Panc1 (cell line): ENCODE measurements at regions not wholly inside any gene's neighbourhood (a gene's known extent, or its start where the extent isn't known, plus 50 kb on each side); places are given as distances from the start of the nearest gene placed in this dataset.

Experiments used
- POLR2AphosphoS5 ChIP-seq: IDR thresholded peaks from 2 replicates; pipeline ENCODE4 v1.6.1; 2012; ENCODE audit warnings: mild to moderate bottlenecking, low read depth, low read length, moderate library complexity
- REST ChIP-seq, 2 experiments: IDR thresholded peaks; 2 replicates each; pipeline ENCODE4 v1.6.1; 2011 to 2012; ENCODE audit warnings: low read depth in 2 of 2, control low read depth in 1 of 2, low read length in 1 of 2, mild to moderate bottlenecking in 1 of 2, moderate library complexity in 1 of 2; ENCODE audit not compliant: insufficient read depth in 1 of 2
- TF ChIP-seq, protein P1 (sequence below): fragments of 450-650 bp; IDR thresholded peaks from 2 replicates; pipeline ENCODE4 v1.5.1; 2017; ENCODE audit warnings: mild to moderate bottlenecking

- TF ChIP-seq, protein P1, sequence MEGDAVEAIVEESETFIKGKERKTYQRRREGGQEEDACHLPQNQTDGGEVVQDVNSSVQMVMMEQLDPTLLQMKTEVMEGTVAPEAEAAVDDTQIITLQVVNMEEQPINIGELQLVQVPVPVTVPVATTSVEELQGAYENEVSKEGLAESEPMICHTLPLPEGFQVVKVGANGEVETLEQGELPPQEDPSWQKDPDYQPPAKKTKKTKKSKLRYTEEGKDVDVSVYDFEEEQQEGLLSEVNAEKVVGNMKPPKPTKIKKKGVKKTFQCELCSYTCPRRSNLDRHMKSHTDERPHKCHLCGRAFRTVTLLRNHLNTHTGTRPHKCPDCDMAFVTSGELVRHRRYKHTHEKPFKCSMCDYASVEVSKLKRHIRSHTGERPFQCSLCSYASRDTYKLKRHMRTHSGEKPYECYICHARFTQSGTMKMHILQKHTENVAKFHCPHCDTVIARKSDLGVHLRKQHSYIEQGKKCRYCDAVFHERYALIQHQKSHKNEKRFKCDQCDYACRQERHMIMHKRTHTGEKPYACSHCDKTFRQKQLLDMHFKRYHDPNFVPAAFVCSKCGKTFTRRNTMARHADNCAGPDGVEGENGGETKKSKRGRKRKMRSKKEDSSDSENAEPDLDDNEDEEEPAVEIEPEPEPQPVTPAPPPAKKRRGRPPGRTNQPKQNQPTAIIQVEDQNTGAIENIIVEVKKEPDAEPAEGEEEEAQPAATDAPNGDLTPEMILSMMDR = no peak
- TF ChIP-seq REST (IDR thresholded peaks at IDR 0.05; ENCODE audit: insufficient read depth in 1 of 2, low read depth in 2 of 2, low read length in 1 of 2) (no peak), POLR2AphosphoS5 (no peak)
Measured at GRCh38 chr2:100753881-100754280, 66.1 kb upstream of the NPAS2 start.
